Left ventricle myocardium inferior (tissue), 1 donor: ENCODE measurements at regions not wholly inside any gene's neighbourhood (a gene's known extent, or its start where the extent isn't known, plus 50 kb on each side); places are given as distances from the start of the nearest gene placed in this dataset.
"Not testable (repeated sequence)": the region's sequence is repeated elsewhere in the genome, so short reads cannot be mapped to it uniquely, and the experiment has no call there.

Experiments used
- DNase-seq: peaks from one replicate; pipeline ENCODE4 v3.0.0-alpha.2; 2020
- H3K27ac ChIP-seq: fragments of 200-600 bp; replicated peaks from 2 replicates; pipeline ENCODE4 v1.8.0; 2021
- H3K27me3 ChIP-seq: fragments of 200-600 bp; 2 replicates; pipeline ENCODE4 v1.8.0; 2021; ENCODE audit warnings: low read depth
- H3K36me3 ChIP-seq: fragments of 200-600 bp; 2 replicates; pipeline ENCODE4 v1.8.0; 2021
- H3K4me1 ChIP-seq: fragments of 200-600 bp; 2 replicates; pipeline ENCODE4 v1.8.0; 2021
- H3K4me3 ChIP-seq: fragments of 200-600 bp; 2 replicates; pipeline ENCODE4 v1.8.0; 2021; ENCODE audit warnings: mild to moderate bottlenecking, moderate library complexity
- H3K9me3 ChIP-seq: fragments of 200-600 bp; replicated peaks from 2 replicates; pipeline ENCODE4 v1.8.0; 2021
- CTCF ChIP-seq: fragments of 200-600 bp; IDR thresholded peaks from 2 replicates; pipeline ENCODE4 v1.8.0; 2021; ENCODE audit warnings: antibody characterized with exemption, mild to moderate bottlenecking, borderline replicate concordance
- intact Hi-C: fragments of 100-400 bp; cut with micrococcal nuclease; formaldehyde crosslinking; loops from one replicate; pipeline ENCODE4 v1.11.0; 2022
- donor health status: DM: no; HTN: yes; CAD: no; lungs with severe emphysema.

GRCh38 chr2:238615187-238615586, 188.5 kb downstream of the ASB1 start:
- peaks cover 20% of the 10 kb centered on the region for H3K9me3 ChIP-seq
- no peaks in the 10 kb centered on the region for H3K4me1 ChIP-seq
- no peaks in the 10 kb centered on the region for H3K36me3 ChIP-seq
- no peak overlapping the region for H3K4me3 ChIP-seq
- no peak for DNase-seq
- no peak overlapping the region for H3K27ac ChIP-seq
- intact Hi-C loops, result no loop called here
- H3K27me3 ChIP-seq, result peaks cover 4% of the 10 kb centered on the region
- no peak for TF ChIP-seq CTCF

GRCh38 chr2:238616681-238617080, 190.0 kb downstream of the ASB1 start:
- Histone ChIP-seq H3K27ac (no peak overlapping the region), H3K4me3 (no peak overlapping the region), H3K4me1 (no peaks in the 10 kb centered on the region), H3K36me3 (no peaks in the 10 kb centered on the region), H3K9me3 (peaks cover 8% of the 10 kb centered on the region), H3K27me3 (peaks cover 4% of the 10 kb centered on the region)
- no peak for TF ChIP-seq CTCF
- intact Hi-C loops, result no loop called here
- DNase-seq, result no peak

GRCh38 chr2:238618494-238619283, 192.0 kb downstream of the ASB1 start:
- intact Hi-C loops, result not testable (repeated sequence)

GRCh38 chr2:238627899-238628298, 201.2 kb downstream of the ASB1 start:
- Histone ChIP-seq H3K36me3 (no peaks in the 10 kb centered on the region), H3K27ac (no peak overlapping the region), H3K4me1 (peaks cover 6% of the 10 kb centered on the region), H3K9me3 (peaks cover 7% of the 10 kb centered on the region), H3K27me3 (no peaks in the 10 kb centered on the region), H3K4me3 (no peak overlapping the region)
- intact Hi-C loops, result no loop called here
- no peak for DNase-seq
- TF ChIP-seq CTCF, result no peak

More at GRCh38 chr2:238618494-238619283, 192.0 kb downstream of the ASB1 start:
- H3K27me3 ChIP-seq, H3K36me3 ChIP-seq, H3K4me3 ChIP-seq, H3K27ac ChIP-seq, DNase-seq, H3K9me3 ChIP-seq, H3K4me1 ChIP-seq: not testable (repeated sequence)

- H3K36me3 ChIP-seq, result no peaks in the 10 kb centered on the region
- H3K27ac ChIP-seq, result no peak overlapping the region
- peaks cover under 1% of the 10 kb centered on the region for H3K27me3 ChIP-seq
- H3K4me1 ChIP-seq, result peaks cover 6% of the 10 kb centered on the region
- no peak for DNase-seq
- no peak overlapping the region for H3K4me3 ChIP-seq
- TF ChIP-seq CTCF, result no peak
- intact Hi-C loops, result no loop called here
- H3K9me3 ChIP-seq, result peaks cover 7% of the 10 kb centered on the region
Measured at GRCh38 chr2:238629064-238629463, 202.3 kb downstream of the ASB1 start.

GRCh38 chr2:238631491-238632180, 204.9 kb downstream of the ASB1 start:
- Histone ChIP-seq H3K4me1 (peaks cover 6% of the 10 kb centered on the region), H3K4me3 (no peak overlapping the region), H3K27ac (no peak overlapping the region), H3K27me3 (peaks cover 5% of the 10 kb centered on the region), H3K9me3 (peaks cover 7% of the 10 kb centered on the region), H3K36me3 (no peaks in the 10 kb centered on the region)
- TF ChIP-seq CTCF, result no peak
- intact Hi-C loops, result no loop called here
- DNase-seq, result no peak
